ENCODE measurements at regions not wholly inside any gene's neighbourhood (a gene's known extent, or its start where the extent isn't known, plus 50 kb on each side); places are given as distances from the start of the nearest gene placed in this dataset.

GRCh38 chr14:66121859-66122258 is 364.3 kb upstream of the CCDC196 start:
- no peaks in the 10 kb centered on the region for H4K20me1 ChIP-seq (ENCODE audit: insufficient read depth, low read length)
- H3K36me3 ChIP-seq (replicated peaks; ENCODE audit: insufficient read depth, low read length) = no peaks in the 10 kb centered on the region
- no peaks in the 10 kb centered on the region for H3F3A ChIP-seq (ENCODE audit: insufficient read depth, low read length)
- no peak for DNase-seq
- no peak overlapping the region for H3K4me3 ChIP-seq (ENCODE audit: low read length)
- H2AFZ ChIP-seq (ENCODE audit: low read length) = no peak overlapping the region
- H3K9ac ChIP-seq (ENCODE audit: low read length) = no peak overlapping the region
- H3K4me2 ChIP-seq (ENCODE audit: low read depth, low read length) = no peak overlapping the region
- no peaks in the 10 kb centered on the region for H3K9me2 ChIP-seq (replicated peaks; ENCODE audit: insufficient read depth, low read length)
- TF ChIP-seq, protein P1, sequence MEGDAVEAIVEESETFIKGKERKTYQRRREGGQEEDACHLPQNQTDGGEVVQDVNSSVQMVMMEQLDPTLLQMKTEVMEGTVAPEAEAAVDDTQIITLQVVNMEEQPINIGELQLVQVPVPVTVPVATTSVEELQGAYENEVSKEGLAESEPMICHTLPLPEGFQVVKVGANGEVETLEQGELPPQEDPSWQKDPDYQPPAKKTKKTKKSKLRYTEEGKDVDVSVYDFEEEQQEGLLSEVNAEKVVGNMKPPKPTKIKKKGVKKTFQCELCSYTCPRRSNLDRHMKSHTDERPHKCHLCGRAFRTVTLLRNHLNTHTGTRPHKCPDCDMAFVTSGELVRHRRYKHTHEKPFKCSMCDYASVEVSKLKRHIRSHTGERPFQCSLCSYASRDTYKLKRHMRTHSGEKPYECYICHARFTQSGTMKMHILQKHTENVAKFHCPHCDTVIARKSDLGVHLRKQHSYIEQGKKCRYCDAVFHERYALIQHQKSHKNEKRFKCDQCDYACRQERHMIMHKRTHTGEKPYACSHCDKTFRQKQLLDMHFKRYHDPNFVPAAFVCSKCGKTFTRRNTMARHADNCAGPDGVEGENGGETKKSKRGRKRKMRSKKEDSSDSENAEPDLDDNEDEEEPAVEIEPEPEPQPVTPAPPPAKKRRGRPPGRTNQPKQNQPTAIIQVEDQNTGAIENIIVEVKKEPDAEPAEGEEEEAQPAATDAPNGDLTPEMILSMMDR (IDR thresholded peaks at IDR 0.05; ENCODE audit: low read length) = no peak
- TF ChIP-seq EZH2phosphoT487 (IDR thresholded peaks at IDR 0.05; ENCODE audit: low read length) (no peak), EZH2 (optimal IDR thresholded peaks at IDR 0.05; ENCODE audit: low read depth, low read length) (no peak)
- H3K27me3 ChIP-seq (replicated peaks; ENCODE audit: insufficient read depth, low read length) = no peaks in the 10 kb centered on the region
- no peaks in the 10 kb centered on the region for H3K9me3 ChIP-seq (replicated peaks; ENCODE audit: insufficient read depth, low read length)
- no peaks in the 10 kb centered on the region for H3K4me1 ChIP-seq (ENCODE audit: low read length)
- no peaks in the 10 kb centered on the region for H3K79me2 ChIP-seq (ENCODE audit: low read length)
- H3K27ac ChIP-seq (ENCODE audit: low read length) = no peak overlapping the region

- no peak overlapping the region for H3K4me2 ChIP-seq (ENCODE audit: low read depth, low read length)
- H3K4me1 ChIP-seq (ENCODE audit: low read length) = no peaks in the 10 kb centered on the region
- H3K9me3 ChIP-seq (replicated peaks; ENCODE audit: insufficient read depth, low read length) = no peaks in the 10 kb centered on the region
- no peak overlapping the region for H3K9ac ChIP-seq (ENCODE audit: low read length)
- DNase-seq = no peak
- TF ChIP-seq, protein P1 (IDR thresholded peaks at IDR 0.05; ENCODE audit: low read length) = no peak
- TF ChIP-seq EZH2phosphoT487 (IDR thresholded peaks at IDR 0.05; ENCODE audit: low read length) (no peak), EZH2 (optimal IDR thresholded peaks at IDR 0.05; ENCODE audit: low read depth, low read length) (no peak)
- H3K27ac ChIP-seq (ENCODE audit: low read length) = no peak overlapping the region
- H3K79me2 ChIP-seq (ENCODE audit: low read length) = no peaks in the 10 kb centered on the region
- H2AFZ ChIP-seq (ENCODE audit: low read length) = no peak overlapping the region
- no peaks in the 10 kb centered on the region for H3K27me3 ChIP-seq (replicated peaks; ENCODE audit: insufficient read depth, low read length)
- no peaks in the 10 kb centered on the region for H3K9me2 ChIP-seq (replicated peaks; ENCODE audit: insufficient read depth, low read length)
- H3K4me3 ChIP-seq (ENCODE audit: low read length) = no peak overlapping the region
- no peaks in the 10 kb centered on the region for H4K20me1 ChIP-seq (ENCODE audit: insufficient read depth, low read length)
- H3F3A ChIP-seq (ENCODE audit: insufficient read depth, low read length) = no peaks in the 10 kb centered on the region
- H3K36me3 ChIP-seq (replicated peaks; ENCODE audit: insufficient read depth, low read length) = no peaks in the 10 kb centered on the region
Observed at GRCh38 chr14:66129224-66129623, 356.9 kb upstream of the CCDC196 start.

GRCh38 chr14:66131111-66131510 is 355.1 kb upstream of the CCDC196 start:
- Histone ChIP-seq H3K27me3 (replicated peaks; ENCODE audit: insufficient read depth, low read length) (no peaks in the 10 kb centered on the region), H3K79me2 (ENCODE audit: low read length) (no peaks in the 10 kb centered on the region), H3K4me2 (ENCODE audit: low read depth, low read length) (no peak overlapping the region), H3K9me3 (replicated peaks; ENCODE audit: insufficient read depth, low read length) (no peaks in the 10 kb centered on the region), H4K20me1 (ENCODE audit: insufficient read depth, low read length) (no peaks in the 10 kb centered on the region), H3K9me2 (replicated peaks; ENCODE audit: insufficient read depth, low read length) (no peaks in the 10 kb centered on the region), H2AFZ (ENCODE audit: low read length) (no peak overlapping the region), H3K4me1 (ENCODE audit: low read length) (no peaks in the 10 kb centered on the region), H3K27ac (ENCODE audit: low read length) (no peak overlapping the region), H3K9ac (ENCODE audit: low read length) (no peak overlapping the region), H3K36me3 (replicated peaks; ENCODE audit: insufficient read depth, low read length) (no peaks in the 10 kb centered on the region), H3F3A (ENCODE audit: insufficient read depth, low read length) (no peaks in the 10 kb centered on the region), H3K4me3 (ENCODE audit: low read length) (no peak overlapping the region)
- no peak for DNase-seq
- TF ChIP-seq EZH2phosphoT487 (IDR thresholded peaks at IDR 0.05; ENCODE audit: low read length) (no peak), EZH2 (optimal IDR thresholded peaks at IDR 0.05; ENCODE audit: low read depth, low read length) (no peak)
- TF ChIP-seq, protein P1 (IDR thresholded peaks at IDR 0.05; ENCODE audit: low read length) = no peak
